GM04503 (cell line): ENCODE measurements at regions not wholly inside any gene's neighbourhood (a gene's known extent, or its start where the extent isn't known, plus 50 kb on each side); places are given as distances from the start of the nearest gene placed in this dataset.
"Not testable (repeated sequence)": the region's sequence is repeated elsewhere in the genome, so short reads cannot be mapped to it uniquely, and the experiment has no call there.

ENCODE experiments used
- DNase-seq: peaks from one replicate; pipeline ENCODE4 v3.0.0-alpha.2; 2012; ENCODE audit warnings: low read depth

DNA sequence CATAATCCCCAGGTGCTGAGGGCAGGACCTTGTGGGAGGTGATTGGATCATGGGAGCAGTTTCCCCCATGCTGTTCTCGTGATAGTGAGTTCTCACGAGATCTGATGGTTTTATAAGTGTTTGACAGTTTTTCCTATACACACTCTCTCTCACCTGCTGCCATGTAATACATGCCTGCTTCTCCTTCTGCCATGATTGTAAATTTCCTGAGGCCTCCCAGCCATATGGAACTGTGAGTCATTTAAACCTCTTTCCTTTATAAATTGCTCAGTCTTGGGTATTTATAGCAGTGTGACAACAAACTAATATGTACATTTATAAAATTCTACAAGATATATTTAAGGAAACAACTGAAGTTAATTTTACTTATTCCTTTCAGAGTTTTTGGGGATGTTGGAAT, 170.8 kb upstream of the BET1 start:
- DNase-seq = no peak

- no peak for DNase-seq
Measured at GRCh38 chr7:94176694-94177200, 172.6 kb upstream of the BET1 start.

DNA sequence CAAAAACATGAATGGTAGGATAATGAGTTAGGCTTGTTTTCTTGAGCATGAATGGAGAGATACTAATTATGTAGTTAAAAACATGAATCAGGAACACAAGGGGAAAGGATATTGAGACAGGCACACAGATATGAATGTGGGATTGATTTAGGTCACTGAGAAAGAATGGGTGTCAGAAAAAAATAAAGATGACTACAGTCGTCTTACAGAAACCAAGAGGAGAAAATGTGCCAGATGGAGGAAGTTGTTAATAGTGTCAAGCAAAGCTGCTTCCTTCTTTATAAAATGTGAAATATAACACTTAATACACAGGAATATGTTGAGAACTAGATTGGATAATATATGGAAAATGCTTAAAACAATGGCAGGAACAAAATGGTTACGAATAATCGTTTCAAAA, 173.3 kb upstream of the BET1 start:
- no peak for DNase-seq

DNA sequence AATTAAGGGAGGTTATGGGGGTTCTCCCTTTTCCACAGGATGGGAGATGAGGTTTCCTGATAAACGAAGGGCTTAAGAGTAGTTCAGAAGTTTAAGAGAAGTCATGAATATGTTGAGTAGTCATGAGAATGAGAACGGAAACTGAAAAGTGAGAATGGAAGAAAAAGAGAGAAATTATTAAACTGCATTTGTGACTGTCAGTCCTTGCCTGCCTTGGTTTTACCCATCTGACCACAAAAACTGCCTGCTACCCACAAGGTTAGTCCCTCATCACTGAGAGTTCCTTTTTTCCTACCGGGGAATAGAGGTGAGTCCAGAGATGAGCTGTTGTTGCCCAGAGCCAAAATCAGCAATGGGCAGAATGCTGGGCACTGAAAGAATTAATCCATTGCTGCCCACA, 174.1 kb upstream of the BET1 start:
- no peak for DNase-seq

GRCh38 chr7:94179466-94179865, 175.3 kb upstream of the BET1 start:
- DNase-seq = no peak

GRCh38 chr7:94182066-94182465, 177.9 kb upstream of the BET1 start:
- peak; percentile 55 for DNase-seq

DNA sequence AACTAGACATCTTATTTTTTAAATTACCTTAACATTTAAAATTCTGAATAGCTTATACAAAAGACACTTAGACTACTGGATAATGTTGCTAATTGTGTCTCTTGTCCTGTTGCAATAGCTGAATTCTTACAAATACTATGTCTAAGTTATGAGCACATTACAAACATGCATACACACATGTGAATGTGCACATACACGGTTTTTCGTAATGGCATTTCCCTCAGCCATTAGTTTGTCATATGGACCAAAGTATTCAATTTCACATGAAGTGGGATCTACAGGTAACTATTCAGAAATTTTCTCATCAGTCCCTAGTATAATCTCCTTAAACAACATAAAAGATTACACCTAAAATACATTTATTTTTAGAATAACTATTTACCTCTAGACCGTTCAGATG, 178.6 kb upstream of the BET1 start:
- no peak for DNase-seq

DNA sequence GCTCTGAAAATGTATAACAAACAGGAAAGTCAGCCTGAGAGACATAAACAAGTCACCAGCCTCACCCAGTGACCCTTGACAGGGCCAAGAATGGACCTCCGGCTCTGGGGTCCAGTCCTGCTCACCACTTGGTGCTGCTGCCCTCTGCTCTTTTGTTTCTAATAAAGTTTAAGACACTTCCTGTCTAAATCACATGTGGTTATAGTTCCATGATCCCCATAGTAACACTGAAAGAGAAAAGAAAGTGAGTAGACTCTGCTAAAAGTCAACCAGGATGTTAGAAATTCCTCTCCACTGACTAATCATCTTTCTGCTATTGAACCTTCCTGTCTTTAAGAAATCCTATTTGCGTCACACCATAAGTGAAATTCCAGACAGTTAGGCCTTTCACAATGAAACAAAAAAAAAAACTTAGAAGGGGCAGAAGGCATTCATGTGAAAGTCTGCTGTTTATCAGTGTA, 179.2 kb upstream of the BET1 start:
- peak; percentile 100 for DNase-seq

GRCh38 chr7:94183891-94184290, 179.7 kb upstream of the BET1 start:
- DNase-seq = no peak

- no peak for DNase-seq
Measured at GRCh38 chr7:94188350-94188749, 184.2 kb upstream of the BET1 start.

GRCh38 chr7:94190599-94191061, 186.5 kb upstream of the BET1 start:
- peak; percentile 81 for DNase-seq

DNA sequence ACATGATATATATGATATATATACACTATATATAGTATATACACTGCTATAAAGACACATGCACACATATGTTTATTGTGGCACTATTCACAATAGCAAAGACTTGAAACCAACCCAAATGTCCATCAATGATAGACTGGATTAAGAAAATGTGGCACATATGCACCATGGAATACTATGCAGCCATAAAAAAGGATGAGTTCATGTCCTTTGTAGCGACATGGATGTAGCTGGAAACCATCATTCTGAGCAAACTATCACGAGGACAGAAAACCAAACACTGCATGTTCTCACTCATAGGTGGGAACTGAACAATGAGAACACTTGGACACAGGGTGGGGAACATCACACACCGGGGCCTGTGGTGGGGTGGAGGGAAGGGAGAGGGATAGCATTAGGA, 190.3 kb upstream of the BET1 start:
- DNase-seq = not testable (repeated sequence)

DNA sequence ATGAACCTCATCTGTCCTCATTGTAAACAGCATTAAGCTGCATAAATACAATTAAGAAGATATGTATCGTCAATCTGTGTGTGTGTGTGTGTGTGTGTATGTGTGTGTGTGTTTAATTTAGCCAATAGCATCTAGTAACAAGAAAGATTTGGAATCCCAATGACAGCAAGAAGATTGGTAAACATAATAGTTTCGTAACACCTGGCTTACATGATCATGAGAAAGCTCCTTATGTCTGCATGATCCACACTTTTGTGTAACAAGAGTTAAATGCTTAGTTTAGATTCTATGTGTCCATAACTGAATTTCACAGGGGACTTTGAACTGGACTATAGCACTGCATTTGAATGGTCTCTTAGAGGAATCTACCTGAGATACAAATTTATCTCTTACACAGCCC, 191.0 kb upstream of the BET1 start:
- DNase-seq = no peak

DNA sequence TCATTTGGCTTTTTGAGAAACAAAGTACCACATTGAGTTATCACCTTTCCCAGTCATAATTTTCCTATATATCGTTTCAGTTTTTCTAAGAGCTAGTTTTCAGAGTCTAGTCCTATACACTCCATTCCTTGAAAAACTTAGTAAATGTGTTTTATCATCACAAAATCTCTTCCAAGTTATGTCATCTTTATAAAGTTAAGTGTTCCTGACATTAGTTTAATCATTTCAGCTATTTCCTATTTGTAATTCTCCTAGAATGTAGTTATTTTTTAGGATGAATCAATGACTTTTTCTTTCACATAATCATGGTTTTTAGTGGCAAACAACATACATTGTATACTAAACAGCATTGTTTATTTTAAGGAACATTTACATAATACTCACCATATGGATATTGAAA, 191.7 kb upstream of the BET1 start:
- DNase-seq = no peak

- no peak for DNase-seq
Measured at GRCh38 chr7:94205529-94205928, 189.2 kb upstream of the COL1A2 start.

DNA sequence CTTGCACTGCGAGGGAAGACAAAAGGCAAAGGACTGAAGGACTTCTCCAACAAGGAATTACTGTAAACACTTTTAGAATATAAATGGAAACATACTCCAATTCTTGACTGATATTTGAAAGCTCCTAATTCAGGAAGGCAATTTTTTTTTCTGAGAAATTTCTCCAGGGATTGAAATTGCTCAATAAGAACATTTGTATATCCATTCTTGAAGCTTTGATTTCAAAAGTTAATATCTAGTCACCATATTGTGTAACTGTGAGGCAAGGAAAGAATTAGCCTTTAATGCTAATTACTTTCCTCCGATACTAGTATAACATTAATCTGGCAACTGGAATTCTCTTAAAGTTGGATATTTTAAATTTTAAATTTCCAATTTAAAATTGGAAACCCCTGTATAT, 188.4 kb upstream of the COL1A2 start:
- no peak for DNase-seq

- DNase-seq = no peak
Measured at GRCh38 chr7:94212160-94212559, 182.5 kb upstream of the COL1A2 start.

DNA sequence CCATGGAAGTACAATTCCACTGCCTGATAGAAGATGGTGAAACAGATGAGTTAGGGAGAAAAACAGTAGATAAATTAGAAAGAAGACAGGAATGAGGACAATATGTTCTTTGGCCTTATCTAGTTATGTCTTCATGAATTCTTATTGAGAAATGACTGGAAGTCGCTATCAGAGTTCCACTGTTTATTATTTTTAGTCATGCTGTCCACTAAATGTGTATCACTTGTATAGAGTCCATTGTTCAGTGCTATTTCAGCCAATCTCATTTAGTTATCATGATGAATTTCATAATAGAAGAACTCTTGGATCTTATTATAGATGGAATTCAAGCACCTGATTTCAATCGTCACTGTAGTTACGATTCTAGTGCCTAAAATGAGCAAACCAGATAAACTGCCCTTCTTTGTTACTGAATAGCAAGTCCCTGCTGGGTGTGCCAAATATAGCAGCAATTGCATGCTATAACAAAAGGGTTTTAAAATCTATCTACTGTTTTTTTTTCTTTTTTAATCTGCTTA, 177.7 kb upstream of the COL1A2 start:
- no peak for DNase-seq

DNA sequence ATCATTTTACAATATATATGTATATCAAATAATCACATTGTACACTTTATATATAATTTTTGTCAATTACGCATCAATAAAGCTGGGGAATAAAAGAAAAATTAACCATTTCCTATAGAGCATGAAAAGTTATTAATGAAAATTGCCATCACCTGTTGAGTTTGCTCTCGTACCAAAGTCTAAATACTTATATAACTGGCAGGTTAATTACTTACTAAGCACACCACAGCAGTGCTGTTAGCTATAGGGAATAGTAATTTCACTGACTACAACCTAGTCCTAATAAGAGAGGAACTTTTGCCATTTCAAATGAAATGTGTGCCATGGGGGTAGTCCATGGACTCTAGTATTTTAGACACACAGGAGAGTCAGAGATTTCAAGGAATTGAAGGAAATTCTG, 176.9 kb upstream of the COL1A2 start:
- DNase-seq = no peak

DNA sequence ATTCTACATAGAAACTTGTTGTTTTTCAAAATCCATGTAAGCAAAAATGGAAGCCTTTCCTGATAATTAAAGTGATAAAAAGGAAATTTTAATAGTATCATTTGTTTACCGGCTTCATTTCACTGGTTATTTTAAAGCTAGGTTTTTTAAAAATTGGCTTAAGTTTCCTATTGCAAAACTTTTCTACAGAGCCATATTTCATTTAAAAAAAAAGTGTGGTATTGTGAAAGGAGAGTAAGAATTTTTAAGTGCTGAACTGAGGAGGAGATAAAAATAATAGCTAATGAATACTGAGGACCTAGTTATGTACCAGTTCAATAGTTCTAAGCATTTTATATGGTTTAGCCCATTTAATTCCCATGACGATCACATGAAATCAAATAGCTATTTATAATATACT, 172.2 kb upstream of the COL1A2 start:
- DNase-seq = no peak

DNA sequence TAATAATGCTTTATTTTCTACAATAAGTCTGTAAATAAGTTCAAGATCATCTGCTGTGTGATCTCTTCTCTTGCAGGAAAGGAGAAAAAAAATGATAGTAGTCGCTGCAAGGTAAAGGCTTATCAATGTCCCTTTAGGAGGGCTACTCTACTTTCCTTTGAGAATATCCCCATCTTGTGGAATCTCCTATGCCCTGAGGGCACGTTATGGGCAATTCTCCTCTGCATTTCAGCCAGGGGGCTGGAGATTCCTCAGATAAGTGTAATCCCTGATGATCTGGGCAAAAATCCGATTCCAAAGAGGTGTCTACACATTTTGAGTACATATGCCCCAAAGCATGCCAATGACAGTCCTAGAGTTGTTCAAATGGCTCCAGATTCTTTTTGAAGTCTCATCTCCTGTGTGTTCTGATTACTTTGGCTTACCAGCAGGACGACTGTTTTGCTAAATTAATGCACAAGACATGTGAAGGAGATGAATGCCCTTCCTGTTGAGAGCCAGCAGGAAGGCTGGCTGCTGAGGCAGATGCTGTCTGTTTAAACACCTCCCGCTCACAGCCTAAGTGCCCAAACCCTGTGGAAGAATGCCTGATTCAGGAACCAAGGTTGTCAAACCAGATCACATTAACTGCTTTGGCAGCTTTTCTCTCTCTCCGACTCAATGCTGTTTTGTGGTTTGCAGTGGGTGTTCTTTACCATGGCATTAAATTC, 171.2 kb upstream of the COL1A2 start:
- DNase-seq = no peak

GRCh38 chr7:94228223-94228622, 166.5 kb upstream of the COL1A2 start:
- DNase-seq = no peak

DNA sequence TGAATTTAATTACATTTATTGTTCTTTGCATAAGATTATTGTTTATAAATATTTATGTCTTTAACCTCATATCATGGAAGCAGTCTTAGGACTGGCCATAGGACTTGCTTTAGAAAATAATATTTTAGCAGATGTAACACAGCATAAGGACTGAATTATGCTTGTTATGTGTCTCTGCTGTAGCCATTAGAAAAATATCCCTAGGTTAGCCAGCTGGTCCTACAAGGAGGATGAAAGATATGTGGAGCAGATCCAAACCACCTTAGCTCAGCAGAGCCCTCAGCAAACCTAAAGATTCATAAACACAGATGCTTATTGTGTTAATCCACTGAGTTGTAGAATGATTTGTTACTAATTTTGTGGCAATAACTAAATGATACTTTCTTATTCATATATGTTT, 166.0 kb upstream of the COL1A2 start:
- no peak for DNase-seq

DNA sequence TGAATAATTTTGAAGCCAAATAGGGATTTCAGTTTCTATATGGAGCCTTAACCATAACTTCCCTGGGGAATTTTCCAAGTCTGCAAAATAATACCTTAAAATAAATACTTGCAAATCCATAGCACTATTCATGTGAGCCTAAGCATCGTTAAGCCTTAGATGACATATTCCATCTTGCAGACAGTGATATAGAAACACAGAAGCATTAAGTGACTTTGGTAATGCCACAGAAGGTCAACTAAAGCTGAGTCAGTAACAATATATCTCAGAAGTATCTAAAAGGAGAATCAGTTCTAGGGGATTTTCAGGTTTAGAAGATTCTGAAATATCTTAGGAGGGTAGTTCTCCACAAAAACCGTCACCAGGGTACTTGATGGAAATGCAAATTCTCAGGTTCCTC, 163.4 kb upstream of the COL1A2 start:
- no peak for DNase-seq
